HCT116 (cell line): ENCODE measurements at regions not wholly inside any gene's neighbourhood (a gene's known extent, or its start where the extent isn't known, plus 50 kb on each side); places are given as distances from the start of the nearest gene placed in this dataset.

Source experiments
- ATAC-seq: fragments of 200-7000 bp; cut with Tn5 transposase; 2 replicates; pipeline ENCODE4 v1.9.1; 2020; ENCODE audit warnings: mild to moderate bottlenecking, moderate library complexity
- BruUV-seq: library from RNA; stranded (reverse); fragments of 400-500 nt; replicated peaks from 2 replicates; lab custom pipeline; 2021; lab: Mats Ljungman, UMichigan
- CTCF ChIA-PET: fragments of 300-600 bp; sonication (Branson Sonifier 250); formaldehyde crosslinking; loops from one replicate; lab custom pipeline; 2021; ENCODE audit warnings: antibody characterized with exemption; lab: Charles Lee
- POLR2A ChIA-PET: fragments of 300-600, 350-600 bp; sonication (Branson Sonifier 250); formaldehyde crosslinking; loops from one replicate; lab custom pipeline; 2021; ENCODE audit warnings: antibody characterized with exemption; lab: Charles Lee
- RAD21 ChIA-PET, 2 experiments: fragments of 300-600 bp; sonication (Branson Sonifier 250); formaldehyde crosslinking; loops; one replicate each; lab custom pipeline; 2023; ENCODE audit warnings: low total read pairs in 2 of 2; ENCODE audit not compliant: uncharacterized antibody in 2 of 2, unreplicated experiment in 2 of 2, low non-redundant PET in 1 of 2; lab: Charles Lee
- DNase-seq: peaks from one replicate; pipeline ENCODE4 v3.0.0-alpha.2; 2010; ENCODE audit warnings: low read depth, low spot score
- H2AFZ ChIP-seq: fragments of 200-600 bp; shearing (Covaris generic), sonication (generic); 2 replicates; pipeline ENCODE4 v1.6.1; 2017; ENCODE audit warnings: low read depth, mixed run types, mixed read lengths, antibody characterized with exemption, low read length; ENCODE audit not compliant: poor library complexity, severe bottlenecking
- H3K27ac ChIP-seq: 2 replicates; pipeline ENCODE4 v1.5.1; 2012; ENCODE audit warnings: low read depth, low read length
- H3K27me3 ChIP-seq: fragments of 200-600 bp; sonication (generic); 2 replicates; pipeline ENCODE4 v1.6.1; 2016; ENCODE audit warnings: mixed run types, low read length, mixed read lengths; ENCODE audit not compliant: insufficient read depth
- H3K36me3 ChIP-seq, 2 experiments: fragments of 200-500 bp in 1 of 2; fragments of 200-600 bp in 1 of 2; sonication (Bioruptor generic) in 1 of 2; sonication (generic) in 1 of 2; 2 replicates each; pipeline versions ENCODE4 v1.5.1 to v1.6.1; 2014 to 2016; ENCODE audit warnings: low read length in 2 of 2, inconsistent platforms in 1 of 2, mixed read lengths in 1 of 2, mixed run types in 1 of 2; ENCODE audit not compliant: insufficient read depth in 2 of 2, control insufficient read depth in 1 of 2
- H3K4me1 ChIP-seq, 2 experiments: fragments of 200-600 bp in 1 of 2; sonication (generic) in 1 of 2; 2 replicates each; pipeline versions ENCODE4 v1.5.1 to v1.6.1; 2012 to 2017; ENCODE audit warnings: low read length in 2 of 2, inconsistent platforms in 1 of 2, mild to moderate bottlenecking in 1 of 2, mixed read lengths in 1 of 2, mixed run types in 1 of 2, moderate library complexity in 1 of 2; ENCODE audit not compliant: insufficient read depth in 2 of 2, control insufficient read depth in 1 of 2
- H3K4me2 ChIP-seq: fragments of 200-600 bp; sonication (generic); 2 replicates; pipeline ENCODE4 v1.6.1; 2017; ENCODE audit warnings: mixed run types, low read length, mixed read lengths
- H3K4me3 ChIP-seq, 2 experiments: fragments of 200-600 bp in 1 of 2; sonication (generic) in 1 of 2; replicated peaks in 1 of 2; 2 replicates each; pipeline ENCODE4 v1.5.1; 2011 to 2016; ENCODE audit warnings: low read length in 2 of 2, control low read depth in 1 of 2, low read depth in 1 of 2, mild to moderate bottlenecking in 1 of 2, mixed read lengths in 1 of 2, mixed run types in 1 of 2
- H3K79me2 ChIP-seq: fragments of 200-600 bp; sonication (generic); 2 replicates; pipeline ENCODE4 v1.6.1; 2017; ENCODE audit warnings: mild to moderate bottlenecking, mixed run types, low read length, moderate library complexity, mixed read lengths; ENCODE audit not compliant: insufficient read depth
- H3K9ac ChIP-seq: fragments of 200-600 bp; sonication (generic); 2 replicates; pipeline ENCODE4 v1.6.1; 2016; ENCODE audit warnings: low read length, mixed read lengths
- H3K9me2 ChIP-seq: fragments of 200-600 bp; sonication (generic), shearing (Covaris generic); 2 replicates; pipeline ENCODE4 v1.6.1; 2017; ENCODE audit warnings: mixed run types, mild to moderate bottlenecking, moderate library complexity; ENCODE audit not compliant: insufficient read depth
- H3K9me3 ChIP-seq, 2 experiments: fragments of 200-500 bp in 1 of 2; fragments of 200-600 bp in 1 of 2; sonication (Bioruptor generic) in 1 of 2; sonication (generic) in 1 of 2; 2 replicates each; pipeline ENCODE4 v1.6.1; 2014 to 2017; ENCODE audit warnings: low read length in 2 of 2, mixed read lengths in 2 of 2, inconsistent platforms in 1 of 2, low read depth in 1 of 2, mild to moderate bottlenecking in 1 of 2, mixed run types in 1 of 2, moderate library complexity in 1 of 2; ENCODE audit not compliant: control insufficient read depth in 1 of 2, insufficient read depth in 1 of 2
- H4K20me1 ChIP-seq: fragments of 200-600 bp; sonication (generic), shearing (Covaris generic); 2 replicates; pipeline ENCODE4 v1.6.1; 2017; ENCODE audit warnings: mixed run types, mild to moderate bottlenecking, moderate library complexity; ENCODE audit not compliant: insufficient read depth
- CBX3 ChIP-seq: IDR thresholded peaks from 2 replicates; pipeline ENCODE4 v1.6.1; 2012; ENCODE audit warnings: low read depth
- CEBPB ChIP-seq: IDR thresholded peaks from 2 replicates; pipeline ENCODE4 v1.6.1; 2012; ENCODE audit warnings: low read depth
- CTCF ChIP-seq, 3 experiments: fragments of 200-600 bp in 1 of 3; sonication (generic) in 1 of 3; IDR thresholded peaks in 2 of 3; conservative IDR thresholded peaks in 1 of 3; 2 replicates each; pipeline ENCODE4 v1.5.1; 2012 to 2017; ENCODE audit warnings: low read depth in 2 of 3, low read length in 2 of 3, antibody characterized with exemption in 1 of 3, borderline replicate concordance in 1 of 3, control low read depth in 1 of 3, mild to moderate bottlenecking in 1 of 3, mixed read lengths in 1 of 3, mixed run types in 1 of 3, moderate library complexity in 1 of 3; ENCODE audit not compliant: insufficient read depth in 1 of 3
- EGR1 ChIP-seq: IDR thresholded peaks from 2 replicates; pipeline ENCODE4 v1.6.1; 2012; ENCODE audit warnings: low read depth
- EZH2 ChIP-seq: fragments of 200-600 bp; sonication (generic); IDR thresholded peaks from 2 replicates; pipeline ENCODE4 v1.6.1; 2017; ENCODE audit warnings: antibody characterized with exemption, mixed run types
- EZH2phosphoT487 ChIP-seq: fragments of 200-600 bp; IDR thresholded peaks from 2 replicates; pipeline ENCODE4 v1.6.1; 2018; ENCODE audit warnings: antibody characterized with exemption, borderline replicate concordance
- FOSL1 ChIP-seq: IDR thresholded peaks from 2 replicates; pipeline ENCODE4 v1.6.1; 2012; ENCODE audit warnings: low read depth
- JUND ChIP-seq: IDR thresholded peaks from 2 replicates; pipeline ENCODE4 v1.6.1; 2012
- POLR2A ChIP-seq: IDR thresholded peaks from 2 replicates; pipeline ENCODE4 v1.7.0; 2011; ENCODE audit warnings: borderline replicate concordance; ENCODE audit not compliant: insufficient read depth, insufficient read length; ENCODE audit errors: extremely low read depth
- POLR2AphosphoS5 ChIP-seq: IDR thresholded peaks from 2 replicates; pipeline ENCODE4 v1.6.1; 2011; ENCODE audit warnings: mild to moderate bottlenecking, low read depth, low read length, moderate library complexity
- RAD21 ChIP-seq: IDR thresholded peaks from 2 replicates; pipeline ENCODE4 v1.6.1; 2012; ENCODE audit warnings: low read depth, mild to moderate bottlenecking
- REST ChIP-seq: IDR thresholded peaks from 2 replicates; pipeline ENCODE4 v1.6.1; 2012; ENCODE audit warnings: low read depth
- SIN3A ChIP-seq: IDR thresholded peaks from 2 replicates; pipeline ENCODE4 v1.6.1; 2012; ENCODE audit warnings: low read depth
- SP1 ChIP-seq: IDR thresholded peaks from 2 replicates; pipeline ENCODE4 v1.6.1; 2012; ENCODE audit warnings: low read depth
- TCF7L2 ChIP-seq: IDR thresholded peaks from 2 replicates; pipeline ENCODE4 v1.7.0; 2011; ENCODE audit warnings: borderline replicate concordance, inconsistent platforms; ENCODE audit not compliant: insufficient read depth, insufficient read length; ENCODE audit errors: extremely low read depth
- YY1 ChIP-seq: IDR thresholded peaks from 2 replicates; pipeline ENCODE4 v1.6.1; 2011; ENCODE audit warnings: low read length, low read depth, moderate library complexity, mild to moderate bottlenecking; ENCODE audit not compliant: insufficient replicate concordance; ENCODE audit errors: extremely low read depth
- ZFX ChIP-seq: fragments of 450-650 bp; IDR thresholded peaks from 2 replicates; pipeline ENCODE4 v1.6.1; 2017
- intact Hi-C: fragments of 100-400 bp; cut with micrococcal nuclease; formaldehyde crosslinking; loops from 2 replicates; pipeline ENCODE4 v1.10.0; 2022
- TF ChIP-seq, protein P1 (sequence below): IDR thresholded peaks from 2 replicates; pipeline ENCODE4 v1.6.1; 2011; ENCODE audit warnings: mild to moderate bottlenecking, low read length, moderate library complexity; ENCODE audit not compliant: insufficient replicate concordance; ENCODE audit errors: extremely low read depth
- TF ChIP-seq, protein P2 (sequence below): IDR thresholded peaks from 2 replicates; pipeline ENCODE4 v1.6.1; 2012
- TF ChIP-seq, protein P3 (sequence below): IDR thresholded peaks from 2 replicates; pipeline ENCODE4 v1.6.1; 2012

- CTCF ChIA-PET = no interaction called here
- H3K79me2 ChIP-seq = no peaks in the 10 kb centered on the region
- H3K9me2 ChIP-seq = no peaks in the 10 kb centered on the region
- RAD21 ChIA-PET = no interaction called here
- no peaks in the 10 kb centered on the region for H4K20me1 ChIP-seq
- no TSS peak for BruUV-seq
- no peak overlapping the region for H3K4me3 ChIP-seq
- DNase-seq (no peak), ATAC-seq (no peak)
- POLR2A ChIA-PET = no interaction called here
- H3K27me3 ChIP-seq = no peaks in the 10 kb centered on the region
- TF ChIP-seq JUND = no peak
- TF ChIP-seq EZH2 = no peak
- TF ChIP-seq POLR2AphosphoS5 = no peak
- TF ChIP-seq SIN3A = no peak
- no peak for TF ChIP-seq CTCF (IDR thresholded peaks at IDR 0.05 in 2 of 3, conservative IDR thresholded peaks at IDR 0.05 in 1 of 3; ENCODE audit: borderline replicate concordance in 1 of 3, insufficient read depth in 1 of 3, low read depth in 2 of 3, low read length in 2 of 3)
- TF ChIP-seq SP1 = no peak
- no peak for TF ChIP-seq EZH2phosphoT487
- no peak for TF ChIP-seq TCF7L2
- TF ChIP-seq POLR2A = no peak
- TF ChIP-seq, protein P1, sequence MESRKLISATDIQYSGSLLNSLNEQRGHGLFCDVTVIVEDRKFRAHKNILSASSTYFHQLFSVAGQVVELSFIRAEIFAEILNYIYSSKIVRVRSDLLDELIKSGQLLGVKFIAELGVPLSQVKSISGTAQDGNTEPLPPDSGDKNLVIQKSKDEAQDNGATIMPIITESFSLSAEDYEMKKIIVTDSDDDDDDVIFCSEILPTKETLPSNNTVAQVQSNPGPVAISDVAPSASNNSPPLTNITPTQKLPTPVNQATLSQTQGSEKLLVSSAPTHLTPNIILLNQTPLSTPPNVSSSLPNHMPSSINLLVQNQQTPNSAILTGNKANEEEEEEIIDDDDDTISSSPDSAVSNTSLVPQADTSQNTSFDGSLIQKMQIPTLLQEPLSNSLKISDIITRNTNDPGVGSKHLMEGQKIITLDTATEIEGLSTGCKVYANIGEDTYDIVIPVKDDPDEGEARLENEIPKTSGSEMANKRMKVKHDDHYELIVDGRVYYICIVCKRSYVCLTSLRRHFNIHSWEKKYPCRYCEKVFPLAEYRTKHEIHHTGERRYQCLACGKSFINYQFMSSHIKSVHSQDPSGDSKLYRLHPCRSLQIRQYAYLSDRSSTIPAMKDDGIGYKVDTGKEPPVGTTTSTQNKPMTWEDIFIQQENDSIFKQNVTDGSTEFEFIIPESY = no peak
- TF ChIP-seq, protein P2, sequence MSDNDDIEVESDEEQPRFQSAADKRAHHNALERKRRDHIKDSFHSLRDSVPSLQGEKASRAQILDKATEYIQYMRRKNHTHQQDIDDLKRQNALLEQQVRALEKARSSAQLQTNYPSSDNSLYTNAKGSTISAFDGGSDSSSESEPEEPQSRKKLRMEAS = no peak
- TF ChIP-seq REST = no peak
- no peak for TF ChIP-seq FOSL1
- no peak for TF ChIP-seq YY1
- TF ChIP-seq, protein P3, sequence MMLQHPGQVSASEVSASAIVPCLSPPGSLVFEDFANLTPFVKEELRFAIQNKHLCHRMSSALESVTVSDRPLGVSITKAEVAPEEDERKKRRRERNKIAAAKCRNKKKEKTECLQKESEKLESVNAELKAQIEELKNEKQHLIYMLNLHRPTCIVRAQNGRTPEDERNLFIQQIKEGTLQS = no peak
- no peak for TF ChIP-seq CBX3
- TF ChIP-seq ZFX = no peak
- TF ChIP-seq EGR1 = no peak
- no peak for TF ChIP-seq CEBPB
- TF ChIP-seq RAD21 = no peak
- no peak overlapping the region for H3K27ac ChIP-seq
- no peak overlapping the region for H2AFZ ChIP-seq
- no peaks in the 10 kb centered on the region for H3K9me3 ChIP-seq
- no peaks in the 10 kb centered on the region for H3K4me1 ChIP-seq
- intact Hi-C loops = no loop called here
- no peak overlapping the region for H3K9ac ChIP-seq
- no peaks in the 10 kb centered on the region for H3K36me3 ChIP-seq
- no peak overlapping the region for H3K4me2 ChIP-seq
These were observed 112.2 kb downstream of the FOXD1 start for GRCh38 chr5:73336366-73336765.
